K562 (cell line): ENCODE measurements at regions not wholly inside any gene's neighbourhood (a gene's known extent, or its start where the extent isn't known, plus 50 kb on each side); places are given as distances from the start of the nearest gene placed in this dataset.
A peak's percentile ranks its signal among the peaks of the same experiment; 100 is the strongest.

Source experiments
- ATAC-seq: fragments of 200-7000 bp; cut with Tn5 transposase; 3 replicates; pipeline ENCODE4 v1.9.1; 2020; ENCODE audit warnings: moderate library complexity
- BruUV-seq: library from RNA; stranded (reverse); fragments of 400-500 nt; replicated peaks from 2 replicates; lab custom pipeline; 2021; lab: Mats Ljungman, UMichigan
- CTCF ChIA-PET: fragments of 300-600 bp; formaldehyde crosslinking; extraction: SDS; loops from one replicate; lab custom pipeline; 2021; ENCODE audit warnings: low intra/inter-chr PET ratio; lab: Yijun Ruan, JAX
- POLR2A ChIA-PET: fragments of 300-600, 350-650 bp; sonication (Branson Sonifier 250); formaldehyde crosslinking; extraction: SDS; loops from one replicate; lab custom pipeline; 2021; ENCODE audit warnings: antibody characterized with exemption, inconsistent platforms; lab: Yijun Ruan, JAX
- DNase-seq, 4 experiments: peaks; one replicate each; pipeline versions ENCODE4 v3.0.0 to v3.0.0-alpha.2; 2011 to 2018; ENCODE audit warnings: low spot score in 3 of 4, mixed read lengths in 3 of 4; ENCODE audit errors: extremely low read depth in 1 of 4
- FAIRE-seq: peaks from 2 replicates; lab custom pipeline; 2011; peaks lifted over from hg19 to GRCh38; lab: Jason Lieb, UNC
- H2AFZ ChIP-seq: 2 replicates; pipeline ENCODE4 v1.6.0; 2011; ENCODE audit warnings: low read depth, low read length, control low read depth, inconsistent platforms
- H3K27ac ChIP-seq: fragments of 200-600 bp; 3 replicates; pipeline ENCODE4 v1.8.0; 2011; ENCODE audit warnings: low read depth, mild to moderate bottlenecking, control low read depth, inconsistent platforms, low read length, moderate library complexity, mixed read lengths; ENCODE audit errors: extremely low read depth
- H3K27me3 ChIP-seq, 2 experiments: fragments of 300-600 bp in 1 of 2; 2 replicates in 1 of 2; 3 replicates in 1 of 2; pipeline versions ENCODE4 v1.6.0 to v1.8.0; 2011; ENCODE audit warnings: inconsistent platforms in 2 of 2, low read length in 2 of 2, mild to moderate bottlenecking in 1 of 2, mixed read lengths in 1 of 2, moderate library complexity in 1 of 2; ENCODE audit not compliant: control insufficient read depth in 2 of 2, insufficient read depth in 2 of 2
- H3K36me3 ChIP-seq: fragments of 300-600 bp; 3 replicates; pipeline ENCODE4 v1.8.0; 2011; ENCODE audit warnings: mild to moderate bottlenecking, low read length, inconsistent platforms; ENCODE audit not compliant: control insufficient read depth, insufficient read depth
- H3K4me1 ChIP-seq, 2 experiments: fragments of 200-600 bp in 1 of 2; replicated peaks in 1 of 2; 2 replicates in 1 of 2; 3 replicates in 1 of 2; pipeline versions ENCODE4 v1.5.1 to v1.8.0; 2011; ENCODE audit warnings: inconsistent platforms in 2 of 2, low read length in 2 of 2, mild to moderate bottlenecking in 1 of 2, mixed read lengths in 1 of 2, moderate library complexity in 1 of 2; ENCODE audit not compliant: control insufficient read depth in 2 of 2, insufficient read depth in 2 of 2
- H3K4me2 ChIP-seq: 2 replicates; pipeline ENCODE4 v1.6.1; 2011; ENCODE audit warnings: low read length, control low read depth, inconsistent platforms, mixed read lengths; ENCODE audit not compliant: insufficient read depth
- H3K4me3 ChIP-seq: fragments of 200-600 bp; sonication (generic), shearing (Covaris generic); 2 replicates; pipeline ENCODE4 v1.5.1; 2016; ENCODE audit warnings: control low read depth, inconsistent platforms
- H3K79me2 ChIP-seq: fragments of 200-600 bp; 3 replicates; pipeline ENCODE4 v1.8.0; 2011; ENCODE audit warnings: low read length, inconsistent platforms; ENCODE audit not compliant: control insufficient read depth, insufficient read depth
- H3K9ac ChIP-seq, 2 experiments: 2 replicates each; pipeline versions ENCODE4 v1.6.0 to v1.6.1; 2011; ENCODE audit warnings: low read depth in 2 of 2, low read length in 2 of 2, control low read depth in 1 of 2, inconsistent platforms in 1 of 2, mild to moderate bottlenecking in 1 of 2, mixed read lengths in 1 of 2; ENCODE audit not compliant: insufficient read depth in 1 of 2
- H3K9me1 ChIP-seq: one replicate; pipeline ENCODE4 v1.6.0; 2011; ENCODE audit warnings: inconsistent platforms, mild to moderate bottlenecking, low read length, moderate library complexity; ENCODE audit not compliant: control insufficient read depth, insufficient read depth
- H3K9me3 ChIP-seq: replicated peaks from 2 replicates; pipeline ENCODE4 v1.5.1; 2011; ENCODE audit warnings: low read depth, low read length, inconsistent platforms; ENCODE audit not compliant: control insufficient read depth, insufficient read depth
- H4K20me1 ChIP-seq: replicated peaks from 2 replicates; pipeline ENCODE4 v1.6.1; 2011; ENCODE audit warnings: low read length, inconsistent platforms, mixed read lengths; ENCODE audit not compliant: control insufficient read depth, insufficient read depth
- CTCF ChIP-seq, 3 experiments: IDR thresholded peaks in 2 of 3; conservative IDR thresholded peaks in 1 of 3; 2 replicates each; pipeline ENCODE4 v1.5.1; 2011 to 2012; ENCODE audit warnings: low read length in 3 of 3, mild to moderate bottlenecking in 3 of 3, control low read depth in 2 of 3, improper control_type of control experiment in 1 of 3, inconsistent platforms in 1 of 3, low read depth in 1 of 3, mixed read lengths in 1 of 3, moderate library complexity in 1 of 3; ENCODE audit not compliant: insufficient read depth in 2 of 3
- GATAD2B ChIP-seq: fragments of 450-650 bp; IDR thresholded peaks from 2 replicates; pipeline ENCODE4 v1.6.1; 2017; ENCODE audit warnings: mild to moderate bottlenecking, borderline replicate concordance
- IRF1 ChIP-seq: sonication (generic); formaldehyde crosslinking; IDR thresholded peaks from 2 replicates; pipeline ENCODE4 v1.8.0; 2022; ENCODE audit warnings: missing genetic modification reagents, mild to moderate bottlenecking, borderline replicate concordance
- MAX ChIP-seq: sonication (generic); formaldehyde crosslinking; IDR thresholded peaks from 2 replicates; pipeline ENCODE4 v1.9.0; 2022; ENCODE audit warnings: mild to moderate bottlenecking, missing genetic modification reagents
- MECOM ChIP-seq: fragments of 250-450 bp; sonication (Bioruptor Pico); IDR thresholded peaks from 2 replicates; pipeline ENCODE4 v1.8.0; 2022; ENCODE audit warnings: inconsistent platforms
- MLX ChIP-seq, 2 experiments: fragments of 450-650 bp in 1 of 2; sonication (generic) in 1 of 2; formaldehyde crosslinking; conservative IDR thresholded peaks; 2 replicates each; pipeline versions ENCODE4 v1.4.0 to v1.8.1; 2020 to 2022; ENCODE audit warnings: mild to moderate bottlenecking in 1 of 2, missing genetic modification reagents in 1 of 2
- NR2F6 ChIP-seq: fragments of 450-650 bp; formaldehyde crosslinking; IDR thresholded peaks from 2 replicates; pipeline ENCODE4 v1.4.0; 2020; ENCODE audit warnings: mild to moderate bottlenecking
- POLR2AphosphoS2 ChIP-seq: IDR thresholded peaks from 2 replicates; pipeline ENCODE4 v1.6.1; 2012; ENCODE audit warnings: low read length, improper control_type of control experiment
- POLR2H ChIP-seq: IDR thresholded peaks from 2 replicates; pipeline ENCODE4 v1.6.1; 2016; ENCODE audit warnings: missing genetic modification characterization, low read depth, mild to moderate bottlenecking, control low read depth, missing compliant biosample characterization, moderate library complexity
- RAD21 ChIP-seq, 2 experiments: fragments of 250-450 bp in 1 of 2; fragments of 450-650 bp in 1 of 2; sonication (Bioruptor Pico) in 1 of 2; formaldehyde crosslinking in 1 of 2; IDR thresholded peaks in 1 of 2; conservative IDR thresholded peaks in 1 of 2; 2 replicates each; pipeline versions ENCODE4 v1.4.0 to v1.8.0; 2020 to 2022; ENCODE audit warnings: mild to moderate bottlenecking in 2 of 2, moderate library complexity in 1 of 2
- TCF7L2 ChIP-seq: fragments of 150-350 bp; IDR thresholded peaks from 2 replicates; pipeline ENCODE4 v1.6.1; 2016; ENCODE audit warnings: low read depth, mild to moderate bottlenecking, low read length, moderate library complexity
- ZNF121 ChIP-seq: sonication (generic); formaldehyde crosslinking; conservative IDR thresholded peaks from 2 replicates; pipeline ENCODE4 v1.8.0; 2022; ENCODE audit warnings: missing genetic modification reagents
- whole genome bisulfite sequencing: fragments of 100-300 bp; shearing (Covaris generic); methylation state at CpG from one replicate; pipeline ENCODE4 v1.1.6; 2016; ENCODE audit warnings: low coverage, mixed read lengths; ENCODE audit not compliant: insufficient coverage; ENCODE audit errors: missing lambda C conversion rate; 5-methylcytosine and 5-hydroxymethylcytosine counted together
- in situ Hi-C: fragments of 300-500 bp; cut with MboI; formaldehyde crosslinking; loops from 4 replicates; pipeline ENCODE4 v1.15.0; 2018; ENCODE audit warnings: inconsistent platforms, mixed read lengths
- intact Hi-C: fragments of 100-400 bp; cut with micrococcal nuclease; formaldehyde crosslinking; loops from 2 replicates; pipeline ENCODE4 v1.14.2; 2022

- no TSS peak for BruUV-seq
- no peak overlapping the region for H3K4me2 ChIP-seq
- no peaks in the 10 kb centered on the region for H3K9me1 ChIP-seq
- H3K4me1 ChIP-seq, result no peaks in the 10 kb centered on the region; a peak in 1 of 5 replicates
- no peaks in the 10 kb centered on the region for H3K79me2 ChIP-seq
- no peak for TF ChIP-seq ZNF121 (CRISPR knock-in tag)
- TF ChIP-seq CTCF (IDR thresholded peaks at IDR 0.05 in 2 of 3, conservative IDR thresholded peaks at IDR 0.05 in 1 of 3; ENCODE audit: insufficient read depth in 2 of 3, low read depth in 1 of 3, low read length in 3 of 3), result peak in 2 of 3 experiments; percentile 14 to 15; a peak in 1 of 6 replicates
- TF ChIP-seq POLR2AphosphoS2, result no peak
- peak in 1 of 2 experiments; percentile 24; a peak in 1 of 4 replicates for TF ChIP-seq RAD21 (CRISPR knock-in tag; conservative IDR thresholded peaks at IDR 0.05 in 1 of 2, IDR thresholded peaks at IDR 0.05 in 1 of 2)
- TF ChIP-seq MECOM, result no peak
- TF ChIP-seq MLX (CRISPR knock-in tag; conservative IDR thresholded peaks at IDR 0.05), result no peak
- no peak for TF ChIP-seq MAX (CRISPR knock-in tag)
- TF ChIP-seq POLR2H, result no peak
- no peak for TF ChIP-seq TCF7L2
- no peak for TF ChIP-seq IRF1
- TF ChIP-seq GATAD2B, result no peak
- no peak for TF ChIP-seq NR2F6 (CRISPR knock-in tag)
- in situ Hi-C loops, result no loop called here
- no peaks in the 10 kb centered on the region for H4K20me1 ChIP-seq
- 0% methylated on average over 18 of the region's 22 CpGs for WGBS
- CTCF ChIA-PET, result interaction anchor here (0.7 kb wide), 1 partner anchor 1239 kb away, joined by 3 read pairs; no protein-coding TSS in a partner anchor
- FAIRE-seq, result no peak
- ATAC-seq, result peak; percentile 79
- H3K9me3 ChIP-seq, result no peaks in the 10 kb centered on the region
- POLR2A ChIA-PET, result interaction anchor here (0.6 kb wide), 1 partner anchor 48 kb away, joined by 3 read pairs; no protein-coding TSS in a partner anchor
- no peak overlapping the region for H3K4me3 ChIP-seq
- H2AFZ ChIP-seq, result no peak overlapping the region
- H3K27me3 ChIP-seq, result peaks cover 2 to 38% of the 10 kb centered on the region in 2 experiments; a peak in 4 of 5 replicates
- DNase-seq, result peak in 1 of 4 experiments; percentile 9
- H3K9ac ChIP-seq, result no peak overlapping the region; a peak in 1 of 4 replicates
- no peak overlapping the region for H3K27ac ChIP-seq
- intact Hi-C loops, result no loop called here
- H3K36me3 ChIP-seq, result no peaks in the 10 kb centered on the region
These were observed 140.4 kb downstream of the TEX29 start for GRCh38 chr13:111460548-111461444.
